LNCaP clone FGC (cell line): ENCODE measurements at regions not wholly inside any gene's neighbourhood (a gene's known extent, or its start where the extent isn't known, plus 50 kb on each side); places are given as distances from the start of the nearest gene placed in this dataset.

Experiments used
- DNase-seq: peaks from one replicate; pipeline ENCODE4 v3.0.0-alpha.2; 2011; ENCODE audit warnings: low read depth
- H3K4me3 ChIP-seq: 2 replicates; pipeline ENCODE4 v1.5.1; 2011; ENCODE audit warnings: mild to moderate bottlenecking, low read depth, low read length, control low read depth
- CTCF ChIP-seq: IDR thresholded peaks from 2 replicates; pipeline ENCODE4 v1.5.1; 2012; ENCODE audit warnings: mild to moderate bottlenecking; ENCODE audit not compliant: control insufficient read depth, insufficient read depth; ENCODE audit errors: extremely low read depth

GRCh38 chr1:194081444-194081843 is 895.0 kb upstream of the B3GALT2 start:
- no peak for DNase-seq
- no peak for TF ChIP-seq CTCF

GRCh38 chr1:194080826-194081225 is 894.4 kb upstream of the B3GALT2 start:
- no peak for TF ChIP-seq CTCF
- H3K4me3 ChIP-seq = no peak overlapping the region
- no peak for DNase-seq

More at GRCh38 chr1:194081444-194081843, 895.0 kb upstream of the B3GALT2 start:
- H3K4me3 ChIP-seq = no peak overlapping the region

- no peak for TF ChIP-seq CTCF
- DNase-seq = no peak
- H3K4me3 ChIP-seq = no peak overlapping the region
Observed at GRCh38 chr1:194078765-194079164, 892.4 kb upstream of the B3GALT2 start.

- H3K4me3 ChIP-seq = no peak overlapping the region
- no peak for DNase-seq
- TF ChIP-seq CTCF = no peak
Observed at GRCh38 chr1:194076646-194077045, 890.2 kb upstream of the B3GALT2 start.

- no peak overlapping the region for H3K4me3 ChIP-seq
- no peak for TF ChIP-seq CTCF
- DNase-seq = no peak
Observed at GRCh38 chr1:194073833-194074232, 887.4 kb upstream of the B3GALT2 start.

- TF ChIP-seq CTCF = no peak
- H3K4me3 ChIP-seq = no peak overlapping the region
- DNase-seq = no peak
Observed at GRCh38 chr1:194071205-194071604, 884.8 kb upstream of the B3GALT2 start.

GRCh38 chr1:194069831-194070218 is 883.4 kb upstream of the B3GALT2 start:
- no peak overlapping the region for H3K4me3 ChIP-seq
- no peak for TF ChIP-seq CTCF
- DNase-seq = no peak
